GM12878 (cell line): ENCODE measurements at regions not wholly inside any gene's neighbourhood (a gene's known extent, or its start where the extent isn't known, plus 50 kb on each side); places are given as distances from the start of the nearest gene placed in this dataset.

Experiments used
- ATAC-seq: fragments of 200-7000 bp; cut with Tn5 transposase; 3 replicates; pipeline ENCODE4 v1.9.1; 2020; ENCODE audit warnings: mild to moderate bottlenecking, moderate library complexity
- BruUV-seq: library from RNA; stranded (reverse); fragments of 400-500 nt; replicated peaks from 2 replicates; lab custom pipeline; 2021; lab: Mats Ljungman, UMichigan
- CTCF ChIA-PET: fragments of 300-600 bp; sonication (Branson Sonifier 250); formaldehyde crosslinking; extraction: SDS; loops from one replicate; lab custom pipeline; 2021; ENCODE audit warnings: inconsistent platforms; lab: Yijun Ruan, JAX
- POLR2A ChIA-PET: fragments of 350-600 bp; formaldehyde crosslinking; extraction: SDS; loops from one replicate; lab custom pipeline; 2021; ENCODE audit warnings: inconsistent platforms; lab: Charles Lee
- RAD21 ChIA-PET: fragments of 300-600 bp; sonication (Branson Sonifier 250); formaldehyde crosslinking; loops from one replicate; lab custom pipeline; 2023; ENCODE audit warnings: antibody characterized with exemption; ENCODE audit not compliant: unreplicated experiment; lab: Charles Lee
- SMC1A ChIA-PET: fragments of 300-600 bp; sonication (Branson Sonifier 250); formaldehyde crosslinking; loops from one replicate; lab custom pipeline; 2023; ENCODE audit not compliant: unreplicated experiment, uncharacterized antibody; lab: Charles Lee
- DNase-seq: peaks from one replicate; pipeline ENCODE4 v3.0.0-alpha.2; 2011; ENCODE audit warnings: low read depth, low spot score
- FAIRE-seq: peaks from 3 replicates; lab custom pipeline; 2011; peaks lifted over from hg19 to GRCh38; lab: Jason Lieb, UNC
- H2AFZ ChIP-seq: 2 replicates; pipeline ENCODE4 v1.6.0; 2011; ENCODE audit warnings: low read depth, low read length, control low read depth; ENCODE audit not compliant: control insufficient read depth
- H3K27ac ChIP-seq: 2 replicates; pipeline ENCODE4 v1.5.1; 2011; ENCODE audit warnings: control low read depth; ENCODE audit not compliant: control insufficient read depth, insufficient read depth
- H3K27me3 ChIP-seq, 2 experiments: replicated peaks in 1 of 2; 2 replicates each; pipeline versions ENCODE4 v1.6.0 to v1.6.1; 2011; ENCODE audit warnings: low read length in 1 of 2; ENCODE audit not compliant: control insufficient read depth in 2 of 2, insufficient read depth in 2 of 2
- H3K36me3 ChIP-seq, 2 experiments: 2 replicates each; pipeline ENCODE4 v1.5.1; 2011; ENCODE audit warnings: low read length in 1 of 2; ENCODE audit not compliant: control insufficient read depth in 2 of 2, insufficient read depth in 2 of 2
- H3K4me1 ChIP-seq: 2 replicates; pipeline ENCODE4 v1.6.1; 2011; ENCODE audit warnings: mild to moderate bottlenecking, low read length, moderate library complexity, mixed read lengths; ENCODE audit not compliant: control insufficient read depth, insufficient read depth
- H3K4me2 ChIP-seq: 2 replicates; pipeline ENCODE4 v1.6.0; 2011; ENCODE audit warnings: control low read depth; ENCODE audit not compliant: control insufficient read depth, insufficient read depth
- H3K4me3 ChIP-seq: fragments of 200-600 bp; sonication (generic); 2 replicates; pipeline ENCODE4 v1.5.1; 2016
- H3K79me2 ChIP-seq: 2 replicates; pipeline ENCODE4 v1.6.0; 2011; ENCODE audit warnings: low read length; ENCODE audit not compliant: control insufficient read depth, insufficient read depth
- H3K9ac ChIP-seq: 2 replicates; pipeline ENCODE4 v1.8.0; 2011; ENCODE audit warnings: low read length, control low read depth, mixed read lengths; ENCODE audit not compliant: control insufficient read depth, insufficient read depth
- H3K9me3 ChIP-seq: replicated peaks from 3 replicates; pipeline ENCODE4 v1.5.1; 2011; ENCODE audit warnings: mild to moderate bottlenecking, low read length; ENCODE audit not compliant: control insufficient read depth, insufficient read depth
- H4K20me1 ChIP-seq: 2 replicates; pipeline ENCODE4 v1.6.0; 2011; ENCODE audit not compliant: control insufficient read depth, insufficient read depth
- ASH2L ChIP-seq: fragments of 300-600, 200-600 bp; sonication (generic); IDR thresholded peaks from 2 replicates; pipeline ENCODE4 v1.6.1; 2017; ENCODE audit warnings: low read depth, mild to moderate bottlenecking, borderline replicate concordance
- ATF7 ChIP-seq: fragments of 450-650 bp; IDR thresholded peaks from 2 replicates; pipeline ENCODE4 v1.6.1; 2016; ENCODE audit warnings: low read depth, mild to moderate bottlenecking
- BHLHE40 ChIP-seq, 2 experiments: fragments of 450-650 bp in 1 of 2; IDR thresholded peaks; 2 replicates each; pipeline ENCODE4 v1.6.1; 2011 to 2017; ENCODE audit warnings: low read depth in 2 of 2, borderline replicate concordance in 1 of 2, improper control_type of control experiment in 1 of 2, low read length in 1 of 2, mild to moderate bottlenecking in 1 of 2
- BMI1 ChIP-seq: fragments of 450-650 bp; IDR thresholded peaks from 2 replicates; pipeline ENCODE4 v1.6.1; 2016; ENCODE audit warnings: mild to moderate bottlenecking, moderate library complexity, borderline replicate concordance
- BRCA1 ChIP-seq: IDR thresholded peaks from 2 replicates; pipeline ENCODE4 v1.6.1; 2011; ENCODE audit warnings: low read depth, low read length, improper control_type of control experiment
- MEF2A ChIP-seq: IDR thresholded peaks from 2 replicates; pipeline ENCODE4 v1.6.1; 2011; ENCODE audit warnings: low read depth, mild to moderate bottlenecking, low read length, moderate library complexity; ENCODE audit not compliant: insufficient read depth
- MEF2B ChIP-seq: fragments of 450-650 bp; IDR thresholded peaks from 2 replicates; pipeline ENCODE4 v1.6.1; 2018; ENCODE audit warnings: mild to moderate bottlenecking, moderate library complexity; ENCODE audit not compliant: partially characterized antibody, poor library complexity, severe bottlenecking
- MTA2 ChIP-seq: fragments of 450-650 bp; IDR thresholded peaks from 2 replicates; pipeline ENCODE4 v1.6.1; 2016; ENCODE audit warnings: low read depth, mild to moderate bottlenecking, moderate library complexity
- NFIC ChIP-seq: IDR thresholded peaks from 2 replicates; pipeline ENCODE4 v1.6.1; 2012; ENCODE audit warnings: low read depth, mild to moderate bottlenecking, inconsistent platforms, low read length, moderate library complexity
- POU2F2 ChIP-seq: IDR thresholded peaks from 3 replicates; pipeline ENCODE4 v1.6.1; 2011; ENCODE audit warnings: low read depth, mild to moderate bottlenecking, low read length, borderline replicate concordance
- RELA ChIP-seq: fragments of 450-650 bp; IDR thresholded peaks from 2 replicates; pipeline ENCODE4 v1.8.0; 2014; ENCODE audit warnings: borderline replicate concordance; ENCODE audit not compliant: partially characterized antibody
- SREBF2 ChIP-seq: IDR thresholded peaks from 2 replicates; pipeline ENCODE4 v1.6.1; 2012; ENCODE audit warnings: mild to moderate bottlenecking, low read length
- TCF12 ChIP-seq: IDR thresholded peaks from 2 replicates; pipeline ENCODE4 v1.6.1; 2011; ENCODE audit warnings: low read depth, mild to moderate bottlenecking, low read length
- ZBTB40 ChIP-seq: fragments of 450-650 bp; IDR thresholded peaks from 2 replicates; pipeline ENCODE4 v1.6.1; 2016; ENCODE audit warnings: mild to moderate bottlenecking, moderate library complexity, borderline replicate concordance
- ZNF207 ChIP-seq: fragments of 450-650 bp; IDR thresholded peaks from 2 replicates; pipeline ENCODE4 v1.6.1; 2014; ENCODE audit warnings: antibody characterized with exemption, mild to moderate bottlenecking, borderline replicate concordance
- ZNF274 ChIP-seq: IDR thresholded peaks from one replicate; pipeline ENCODE4 v1.8.0; 2011; ENCODE audit not compliant: insufficient read length, insufficient read depth
- in situ Hi-C: fragments of 300-500 bp; cut with MboI; formaldehyde crosslinking; loops from 9 replicates; pipeline ENCODE4 v1.14.3; 2018; ENCODE audit warnings: mixed read lengths
- intact Hi-C: fragments of 100-400 bp; cut with micrococcal nuclease; formaldehyde crosslinking; loops from one replicate; pipeline ENCODE4 v1.14.2; 2022; ENCODE audit not compliant: unreplicated experiment

- H3K4me2 ChIP-seq: no peak overlapping the region
- no peaks in the 10 kb centered on the region for H3K9me3 ChIP-seq
- ChIA-PET SMC1A (no interaction called here), CTCF (no interaction called here), RAD21 (no interaction called here), POLR2A (no interaction called here)
- no peak overlapping the region for H3K4me3 ChIP-seq
- no peaks in the 10 kb centered on the region for H4K20me1 ChIP-seq
- intact Hi-C loops (no loop called here), in situ Hi-C loops (no loop called here)
- no peaks in the 10 kb centered on the region for H3K27me3 ChIP-seq
- ATAC-seq: no peak
- H3K9ac ChIP-seq: no peak overlapping the region
- no peaks in the 10 kb centered on the region for H3K79me2 ChIP-seq
- no peak overlapping the region for H2AFZ ChIP-seq
- no peak overlapping the region for H3K27ac ChIP-seq
- DNase-seq: no peak
- no peaks in the 10 kb centered on the region for H3K4me1 ChIP-seq
- no peaks in the 10 kb centered on the region for H3K36me3 ChIP-seq
- no peak for FAIRE-seq
- TF ChIP-seq BHLHE40 (IDR thresholded peaks at IDR 0.05; ENCODE audit: borderline replicate concordance in 1 of 2, low read depth in 2 of 2, low read length in 1 of 2) (no peak), MTA2 (no peak), POU2F2 (no peak), MEF2B (no peak), BMI1 (no peak), RELA (no peak), SREBF2 (no peak), ZBTB40 (no peak), ASH2L (no peak), BRCA1 (no peak), ZNF207 (no peak), MEF2A (no peak), NFIC (no peak), ATF7 (no peak), TCF12 (no peak), ZNF274 (no peak)
- no TSS peak for BruUV-seq
Observed at GRCh38 chrX:79557212-79557611, 190.1 kb upstream of the ITM2A start.
